B cell (primary cell): ENCODE measurements at regions not wholly inside any gene's neighbourhood (a gene's known extent, or its start where the extent isn't known, plus 50 kb on each side); places are given as distances from the start of the nearest gene placed in this dataset.

ENCODE experiments used
- ATAC-seq: fragments of 200-7000 bp; cut with Tn5 transposase; one replicate; pipeline ENCODE4 v1.10.0; 2021; ENCODE audit warnings: low read depth, mild to moderate bottlenecking, moderate number of reproducible peaks, moderate library complexity
- CTCF ChIA-PET: fragments of 350-600 bp; sonication (Branson Sonifier 250); formaldehyde crosslinking; loops from one replicate; lab custom pipeline; 2021; ENCODE audit warnings: antibody characterized with exemption, inconsistent platforms; lab: Charles Lee
- POLR2A ChIA-PET: fragments of 350-600 bp; sonication (Branson Sonifier 250); formaldehyde crosslinking; loops from one replicate; lab custom pipeline; 2021; ENCODE audit warnings: antibody characterized with exemption; lab: Charles Lee
- DNase-seq: peaks from one replicate; pipeline ENCODE4 v3.0.0; 2013
- H2AFZ ChIP-seq: 2 replicates; pipeline ENCODE4 v1.6.1; 2012; ENCODE audit warnings: mild to moderate bottlenecking, low read depth, low read length; ENCODE audit not compliant: insufficient read depth, poor library complexity, severe bottlenecking
- H3K27ac ChIP-seq, 2 donors: 1 replicate in 1 of 2; 2 replicates in 1 of 2; pipeline ENCODE4 v1.5.1; 2012 to 2013; ENCODE audit warnings: low read length in 2 of 2, mild to moderate bottlenecking in 2 of 2, moderate library complexity in 1 of 2
- H3K27me3 ChIP-seq, 4 experiments: fragments of 200-600 bp in 1 of 4; sonication (generic) in 1 of 4; replicated peaks in 1 of 4; 1 replicate in 2 of 4; 2 replicates in 2 of 4; pipeline versions ENCODE4 v1.6.1 to v1.7.0; 2013 to 2016; ENCODE audit warnings: low read length in 3 of 4, mild to moderate bottlenecking in 2 of 4, mixed read lengths in 1 of 4, moderate library complexity in 1 of 4; ENCODE audit not compliant: insufficient read depth in 4 of 4, control insufficient read depth in 3 of 4; ENCODE audit errors: control extremely low read depth in 1 of 4
- H3K36me3 ChIP-seq, 2 experiments: replicated peaks in 1 of 2; 1 replicate in 1 of 2; 2 replicates in 1 of 2; pipeline versions ENCODE4 v1.6.1 to v1.7.1; 2013; ENCODE audit warnings: low read length in 1 of 2; ENCODE audit not compliant: insufficient read depth in 2 of 2, control insufficient read depth in 1 of 2; ENCODE audit errors: control extremely low read depth in 1 of 2, extremely low read depth in 1 of 2
- H3K4me1 ChIP-seq, 2 donors: fragments of 200-600 bp in 1 of 2; sonication (generic) in 1 of 2; 1 replicate in 1 of 2; 2 replicates in 1 of 2; pipeline versions ENCODE4 v1.5.1 to v1.6.1; 2013 to 2017; ENCODE audit warnings: low read length in 2 of 2; ENCODE audit not compliant: control insufficient read depth in 2 of 2, insufficient read depth in 2 of 2
- H3K4me2 ChIP-seq: replicated peaks from 2 replicates; pipeline ENCODE3; 2012; ENCODE audit warnings: mild to moderate bottlenecking, low read depth, low read length; ENCODE audit not compliant: poor library complexity, severe bottlenecking
- H3K4me3 ChIP-seq, 5 experiments: fragments of 200-600 bp in 1 of 5; sonication (generic) in 1 of 5; 1 replicate in 3 of 5; 2 replicates in 2 of 5; pipeline versions ENCODE4 v1.5.1 to v1.7.0; 2011 to 2016; ENCODE audit warnings: low read length in 4 of 5, mild to moderate bottlenecking in 4 of 5, low read depth in 2 of 5, control low read depth in 1 of 5, moderate library complexity in 1 of 5; ENCODE audit not compliant: insufficient read depth in 1 of 5; ENCODE audit errors: control extremely low read depth in 1 of 5, extremely low read depth in 1 of 5
- H3K79me2 ChIP-seq: fragments of 200-600 bp; sonication (generic); one replicate; pipeline ENCODE4 v1.6.0; 2016; ENCODE audit warnings: low read length; ENCODE audit not compliant: control insufficient read depth, insufficient read depth
- H3K9ac ChIP-seq: fragments of 200-600 bp; sonication (generic); 2 replicates; pipeline ENCODE4 v1.6.1; 2017; ENCODE audit warnings: mild to moderate bottlenecking, low read length, moderate library complexity
- H3K9me3 ChIP-seq, 3 donors: one replicate each; pipeline versions ENCODE4 v1.6.1 to v1.7.1; 2013; ENCODE audit warnings: low read length in 2 of 3; ENCODE audit not compliant: control insufficient read depth in 2 of 3, insufficient read depth in 1 of 3; ENCODE audit errors: control extremely low read depth in 1 of 3
- H4K20me1 ChIP-seq: 2 replicates; pipeline ENCODE4 v1.6.0; 2012; ENCODE audit warnings: mild to moderate bottlenecking, low read length; ENCODE audit not compliant: insufficient read depth, control insufficient read depth, poor library complexity, severe bottlenecking
- H3K27ac Mint-ChIP-seq: one replicate; pipeline ENCODE4 v1.8.0; 2021; ENCODE audit warnings: mixed read lengths
- H3K27me3 Mint-ChIP-seq: one replicate; pipeline ENCODE4 v1.8.0; 2021; ENCODE audit warnings: mixed read lengths
- H3K4me1 Mint-ChIP-seq: one replicate; pipeline ENCODE4 v1.8.0; 2021; ENCODE audit warnings: mixed read lengths
- H3K4me3 Mint-ChIP-seq: one replicate; pipeline ENCODE4 v1.8.0; 2021; ENCODE audit warnings: mixed read lengths
- H3K9me3 Mint-ChIP-seq: one replicate; pipeline ENCODE4 v1.8.0; 2022; ENCODE audit warnings: mixed read lengths; ENCODE audit not compliant: insufficient read depth
- CTCF ChIP-seq: fragments of 200-600 bp; IDR thresholded peaks from one replicate; pipeline ENCODE4 v1.8.0; 2022; ENCODE audit warnings: antibody characterized with exemption, mild to moderate bottlenecking
- EZH2 ChIP-seq: IDR thresholded peaks from 2 replicates; pipeline ENCODE4 v1.6.1; 2012; ENCODE audit warnings: borderline replicate concordance, low read depth, mild to moderate bottlenecking, moderate library complexity, low read length; ENCODE audit not compliant: insufficient read depth, poor library complexity, severe bottlenecking
- WGBS: methylation state at CpG from one replicate; pipeline ENCODE4 v1.1.5; 2013; ENCODE audit warnings: missing lambda C conversion rate; ENCODE audit not compliant: insufficient coverage; 5-methylcytosine and 5-hydroxymethylcytosine counted together
- intact Hi-C: fragments of 100-400 bp; cut with micrococcal nuclease; formaldehyde crosslinking; loops from one replicate; pipeline ENCODE4 v1.10.0; 2022

DNA sequence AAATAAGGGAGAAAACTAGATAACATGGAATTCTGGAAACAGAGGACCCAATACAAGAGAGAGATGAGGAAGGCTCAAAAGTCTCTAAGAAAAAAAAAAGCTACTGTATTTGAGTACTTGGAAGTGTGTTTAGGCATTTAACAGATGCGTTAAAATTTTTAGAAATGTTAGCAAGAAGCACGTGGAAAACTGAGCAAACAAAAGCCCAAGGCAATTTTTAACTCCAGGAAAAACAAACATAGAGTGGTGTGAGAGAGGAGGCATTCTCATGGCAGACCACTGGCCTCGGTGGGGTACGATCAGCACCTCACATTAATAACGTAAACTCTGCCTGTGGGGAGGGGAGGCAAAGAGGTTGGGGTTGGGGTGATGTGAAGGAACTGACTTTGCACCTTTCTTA is 321.4 kb downstream of the GADD45G start:
- Histone ChIP-seq H3K27ac (no peak overlapping the region), H3K4me1 (peaks cover 0 to 8% of the 10 kb centered on the region in 2 donors), H3K27me3 (peaks cover 0 to 8% (median 0%) of the 10 kb centered on the region in 4 experiments), H3K79me2 (no peaks in the 10 kb centered on the region), H2AFZ (no peak overlapping the region), H3K36me3 (no peaks in the 10 kb centered on the region), H3K4me3 (no peak overlapping the region), H4K20me1 (no peaks in the 10 kb centered on the region), H3K9me3 (no peaks in the 10 kb centered on the region), H3K9ac (no peak overlapping the region), H3K4me2 (no peak overlapping the region)
- POLR2A ChIA-PET, result no interaction called here
- H3K4me3 Mint-ChIP-seq, result no peak overlapping the region
- CTCF ChIA-PET, result interaction anchor here (5.6 kb wide), 1 partner anchor 326 kb away, joined by 72 read pairs; no protein-coding TSS in a partner anchor
- peaks cover 4% of the 10 kb centered on the region for H3K4me1 Mint-ChIP-seq
- DNase-seq (no peak), ATAC-seq (no peak)
- WGBS, result 100% methylated on average over 2 of the region's 5 CpGs
- H3K27me3 Mint-ChIP-seq, result peaks cover 5% of the 10 kb centered on the region
- H3K27ac Mint-ChIP-seq, result no peak overlapping the region
- intact Hi-C loops, result no loop called here
- no peaks in the 10 kb centered on the region for H3K9me3 Mint-ChIP-seq
- no peak for TF ChIP-seq EZH2
- TF ChIP-seq CTCF, result no peak

- TF ChIP-seq EZH2, result no peak
- TF ChIP-seq CTCF, result no peak
- intact Hi-C loops, result no loop called here
- no peak overlapping the region for H3K4me2 ChIP-seq
- H3K9me3 Mint-ChIP-seq, result no peaks in the 10 kb centered on the region
- no peak overlapping the region for H3K27ac Mint-ChIP-seq
- H3K27ac ChIP-seq, result no peak overlapping the region
- no peak for DNase-seq
- no peak overlapping the region for H3K4me3 Mint-ChIP-seq
- ChIA-PET POLR2A (interaction anchor here (0.6 kb wide), 1 partner anchor 113 kb away, joined by 4 read pairs; no protein-coding TSS in a partner anchor), CTCF (no interaction called here)
- peaks cover 5% of the 10 kb centered on the region for H3K27me3 Mint-ChIP-seq
- H3K79me2 ChIP-seq, result no peaks in the 10 kb centered on the region
- H3K9ac ChIP-seq, result no peak overlapping the region
- WGBS, result 97% methylated on average over 6 of the region's 7 CpGs
- ATAC-seq, result no peak
- H3K4me3 ChIP-seq, result no peak overlapping the region
- H3K9me3 ChIP-seq, result no peaks in the 10 kb centered on the region
- no peaks in the 10 kb centered on the region for H4K20me1 ChIP-seq
- H2AFZ ChIP-seq, result no peak overlapping the region
- H3K4me1 ChIP-seq, result peaks cover 0 to 8% of the 10 kb centered on the region in 2 donors
- H3K36me3 ChIP-seq, result no peaks in the 10 kb centered on the region
- H3K27me3 ChIP-seq, result peaks cover 0 to 8% (median 0%) of the 10 kb centered on the region in 4 experiments
- H3K4me1 Mint-ChIP-seq, result peaks cover 4% of the 10 kb centered on the region
Observed at GRCh38 chr9:89926691-89927220, 321.9 kb downstream of the GADD45G start.
